OCI-M1 (cell line): ENCODE measurements at regions not wholly inside any gene's neighbourhood (a gene's known extent, or its start where the extent isn't known, plus 50 kb on each side); places are given as distances from the start of the nearest gene placed in this dataset.
"Not testable (repeated sequence)": the region's sequence is repeated elsewhere in the genome, so short reads cannot be mapped to it uniquely, and the experiment has no call there.

ENCODE experiments used
- DNase-seq: peaks from one replicate; lab custom pipeline; 2025; lab: John Stamatoyannopoulos, UW

- DNase-seq = no peak
These were observed 53.4 kb downstream of the RGS2 start for GRCh38 chr1:192862271-192862670.

GRCh38 chr1:192866241-192866868, 57.5 kb downstream of the RGS2 start:
- peak; percentile 35 for DNase-seq

GRCh38 chr1:192867180-192867579, 58.3 kb downstream of the RGS2 start:
- DNase-seq = peak; percentile 54

GRCh38 chr1:192869308-192869940, 60.6 kb downstream of the RGS2 start:
- DNase-seq = no peak

GRCh38 chr1:192872010-192872409, 63.2 kb downstream of the RGS2 start:
- no peak for DNase-seq

GRCh38 chr1:192873836-192874235, 65.0 kb downstream of the RGS2 start:
- DNase-seq = no peak

GRCh38 chr1:192876633-192877032, 67.8 kb downstream of the RGS2 start:
- DNase-seq = no peak

- DNase-seq = peak; percentile 58
These were observed 68.5 kb downstream of the RGS2 start for GRCh38 chr1:192877283-192877886.

- no peak for DNase-seq
These were observed 69.4 kb downstream of the RGS2 start for GRCh38 chr1:192878249-192878648.

- peak; percentile 83 for DNase-seq
These were observed 70.6 kb downstream of the RGS2 start for GRCh38 chr1:192879406-192879805.

- DNase-seq = peak; percentile 11
These were observed 71.4 kb downstream of the RGS2 start for GRCh38 chr1:192880231-192880630.

GRCh38 chr1:192884241-192884640, 75.4 kb downstream of the RGS2 start:
- no peak for DNase-seq

GRCh38 chr1:192885387-192885786, 76.5 kb downstream of the RGS2 start:
- DNase-seq = peak; percentile 58

- no peak for DNase-seq
These were observed 78.6 kb downstream of the RGS2 start for GRCh38 chr1:192887426-192887825.

- DNase-seq = no peak
These were observed 79.7 kb downstream of the RGS2 start for GRCh38 chr1:192888574-192888973.

GRCh38 chr1:192889082-192889481, 80.2 kb downstream of the RGS2 start:
- peak; percentile 65 for DNase-seq

- no peak for DNase-seq
These were observed 81.3 kb downstream of the RGS2 start for GRCh38 chr1:192890134-192890533.

- no peak for DNase-seq
These were observed 84.1 kb downstream of the RGS2 start for GRCh38 chr1:192892934-192893333.

GRCh38 chr1:192895487-192895886, 86.6 kb downstream of the RGS2 start:
- DNase-seq = not testable (repeated sequence)

GRCh38 chr1:192896376-192896775, 87.5 kb downstream of the RGS2 start:
- no peak for DNase-seq

- DNase-seq = no peak
These were observed 92.7 kb downstream of the RGS2 start for GRCh38 chr1:192901500-192901899.

GRCh38 chr1:192903142-192903541, 94.3 kb downstream of the RGS2 start:
- no peak for DNase-seq

GRCh38 chr1:192904438-192904895, 95.6 kb downstream of the RGS2 start:
- peak; percentile 64 for DNase-seq
